GM23338 (cell line): ENCODE measurements at regions not wholly inside any gene's neighbourhood (a gene's known extent, or its start where the extent isn't known, plus 50 kb on each side); places are given as distances from the start of the nearest gene placed in this dataset.

Experiments used
- ATAC-seq: fragments of 200-7000 bp; cut with Tn5 transposase; 3 replicates; pipeline ENCODE4 v1.9.1; 2020
- DNase-seq: peaks from one replicate; pipeline ENCODE4 v3.0.0-alpha.2; 2015; ENCODE audit warnings: low spot score
- H2AFZ ChIP-seq: fragments of 200-600 bp; sonication (generic); 2 replicates; pipeline ENCODE4 v1.8.0; 2016; ENCODE audit warnings: antibody characterized with exemption, mild to moderate bottlenecking, moderate library complexity
- H3F3A ChIP-seq: fragments of 200-600 bp; sonication (generic); replicated peaks from 2 replicates; pipeline ENCODE4 v1.8.0; 2017; ENCODE audit warnings: antibody characterized with exemption, mixed run types, low read depth
- H3K27ac ChIP-seq: fragments of 200-600 bp; sonication (generic); 2 replicates; pipeline ENCODE4 v1.6.1; 2016; ENCODE audit warnings: low read depth
- H3K27me3 ChIP-seq: fragments of 200-600 bp; sonication (generic); 2 replicates; pipeline ENCODE4 v1.8.0; 2016; ENCODE audit warnings: mild to moderate bottlenecking, mixed run types, moderate library complexity; ENCODE audit not compliant: insufficient read depth
- H3K36me3 ChIP-seq: fragments of 200-600 bp; sonication (generic); 2 replicates; pipeline ENCODE4 v1.8.0; 2016; ENCODE audit warnings: mild to moderate bottlenecking; ENCODE audit not compliant: insufficient read depth
- H3K4me1 ChIP-seq: fragments of 200-600 bp; sonication (generic); 2 replicates; pipeline ENCODE4 v1.8.0; 2016; ENCODE audit warnings: mild to moderate bottlenecking, moderate library complexity; ENCODE audit not compliant: insufficient read depth
- H3K4me2 ChIP-seq: fragments of 200-600 bp; sonication (generic); 2 replicates; pipeline ENCODE4 v1.7.1; 2017; ENCODE audit warnings: mixed run types
- H3K4me3 ChIP-seq: fragments of 200-600 bp; sonication (generic); 2 replicates; pipeline ENCODE4 v1.6.1; 2016; ENCODE audit warnings: mixed run types
- H3K79me2 ChIP-seq: fragments of 200-600 bp; sonication (generic); replicated peaks from 2 replicates; pipeline ENCODE4 v1.8.0; 2017; ENCODE audit warnings: mild to moderate bottlenecking; ENCODE audit not compliant: insufficient read depth
- H3K9me2 ChIP-seq: fragments of 200-600 bp; sonication (generic); 2 replicates; pipeline ENCODE4 v1.8.0; 2017; ENCODE audit not compliant: insufficient read depth
- H4K20me1 ChIP-seq: fragments of 200-600 bp; sonication (generic); replicated peaks from 2 replicates; pipeline ENCODE4 v1.8.0; 2017; ENCODE audit warnings: mild to moderate bottlenecking; ENCODE audit not compliant: insufficient read depth
- H3K27ac Mint-ChIP-seq: 2 replicates; pipeline ENCODE4 v1.8.0; 2020; ENCODE audit warnings: inconsistent platforms, mild to moderate bottlenecking, moderate library complexity, mixed read lengths
- H3K27me3 Mint-ChIP-seq: 3 replicates; pipeline ENCODE4 v1.8.0; 2022; ENCODE audit warnings: low read depth, mild to moderate bottlenecking, moderate library complexity, mixed read lengths, inconsistent platforms; ENCODE audit not compliant: insufficient read depth, poor library complexity
- H3K36me3 Mint-ChIP-seq: 3 replicates; pipeline ENCODE4 v1.8.0; 2021; ENCODE audit warnings: low read depth, mild to moderate bottlenecking, inconsistent platforms, moderate library complexity, mixed read lengths
- H3K4me1 Mint-ChIP-seq: 3 replicates; pipeline ENCODE4 v1.8.0; 2020; ENCODE audit warnings: mild to moderate bottlenecking, inconsistent platforms, mixed read lengths
- H3K4me3 Mint-ChIP-seq: 3 replicates; pipeline ENCODE4 v1.8.0; 2021; ENCODE audit warnings: moderate library complexity, mild to moderate bottlenecking, inconsistent platforms, mixed read lengths
- H3K9me3 Mint-ChIP-seq: 3 replicates; pipeline ENCODE4 v1.8.0; 2020; ENCODE audit warnings: moderate library complexity, mild to moderate bottlenecking, inconsistent platforms, mixed read lengths
- EZH2 ChIP-seq: fragments of 200-600 bp; sonication (generic); IDR thresholded peaks from one replicate; pipeline ENCODE4 v1.8.0; 2017; ENCODE audit warnings: antibody characterized with exemption, mild to moderate bottlenecking, low read depth; ENCODE audit not compliant: unreplicated experiment
- EZH2phosphoT487 ChIP-seq: fragments of 200-600 bp; sonication (generic); IDR thresholded peaks from one replicate; pipeline ENCODE4 v1.8.1; 2018; ENCODE audit warnings: antibody characterized with exemption; ENCODE audit not compliant: unreplicated experiment
- JUNB ChIP-seq: IDR thresholded peaks from one replicate; pipeline ENCODE4 v1.6.1; 2016; ENCODE audit warnings: antibody characterized with exemption; ENCODE audit not compliant: unreplicated experiment
- NANOG ChIP-seq: IDR thresholded peaks from 2 replicates; pipeline ENCODE4 v1.6.1; 2016; ENCODE audit warnings: antibody characterized with exemption, borderline replicate concordance
- POLR2AphosphoS5 ChIP-seq: IDR thresholded peaks from 2 replicates; pipeline ENCODE4 v1.6.1; 2016; ENCODE audit warnings: antibody characterized with exemption, low read depth
- STAT1 ChIP-seq: IDR thresholded peaks from one replicate; pipeline ENCODE4 v1.6.1; 2016; ENCODE audit warnings: antibody characterized with exemption; ENCODE audit not compliant: unreplicated experiment
- ZNF114 ChIP-seq: fragments of 250-450 bp; sonication (Bioruptor Pico); IDR thresholded peaks from 2 replicates; pipeline ENCODE4 v1.5.0; 2020; ENCODE audit warnings: mild to moderate bottlenecking, moderate library complexity
- TF ChIP-seq, protein P1 (sequence below), 2 experiments: fragments of 200-600 bp in 1 of 2; sonication (generic) in 1 of 2; conservative IDR thresholded peaks; 2 replicates each; pipeline versions ENCODE4 v1.5.1 to v1.6.1; 2016 to 2017; ENCODE audit warnings: antibody characterized with exemption in 2 of 2, low read depth in 2 of 2, mild to moderate bottlenecking in 2 of 2, moderate library complexity in 1 of 2
- TF ChIP-seq, protein P2 (sequence below): fragments of 250-450 bp; sonication (Bioruptor Pico); IDR thresholded peaks from 2 replicates; pipeline ENCODE4 v1.5.0; 2020; ENCODE audit warnings: mild to moderate bottlenecking, moderate library complexity
- TF ChIP-seq, protein P3 (sequence below): IDR thresholded peaks from 2 replicates; pipeline ENCODE4 v1.6.1; 2016; ENCODE audit warnings: antibody characterized with exemption
- TF ChIP-seq, protein P4 (sequence below): IDR thresholded peaks from one replicate; pipeline ENCODE4 v1.6.1; 2018; ENCODE audit warnings: antibody characterized with exemption; ENCODE audit not compliant: unreplicated experiment

DNA sequence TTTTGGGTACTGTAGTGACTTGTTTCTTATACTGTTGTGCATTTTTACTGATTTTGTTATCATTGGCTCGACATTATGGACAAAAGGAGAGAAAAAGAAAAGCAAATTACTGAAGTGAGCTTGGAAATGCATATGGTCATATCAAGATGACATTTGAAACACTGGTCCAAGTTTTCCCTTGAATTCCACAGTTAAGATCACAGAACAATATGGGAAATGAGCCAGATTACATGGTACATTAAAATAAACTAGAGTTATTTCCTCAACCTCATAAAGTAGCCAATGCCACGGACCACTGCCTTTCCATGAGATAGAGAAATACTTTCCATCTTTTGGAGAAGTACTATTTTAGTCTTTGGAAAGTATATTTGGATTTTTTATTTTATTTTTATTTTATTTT, 62.0 kb upstream of the SGPP2 start (continued):
- TF ChIP-seq, protein P1, sequence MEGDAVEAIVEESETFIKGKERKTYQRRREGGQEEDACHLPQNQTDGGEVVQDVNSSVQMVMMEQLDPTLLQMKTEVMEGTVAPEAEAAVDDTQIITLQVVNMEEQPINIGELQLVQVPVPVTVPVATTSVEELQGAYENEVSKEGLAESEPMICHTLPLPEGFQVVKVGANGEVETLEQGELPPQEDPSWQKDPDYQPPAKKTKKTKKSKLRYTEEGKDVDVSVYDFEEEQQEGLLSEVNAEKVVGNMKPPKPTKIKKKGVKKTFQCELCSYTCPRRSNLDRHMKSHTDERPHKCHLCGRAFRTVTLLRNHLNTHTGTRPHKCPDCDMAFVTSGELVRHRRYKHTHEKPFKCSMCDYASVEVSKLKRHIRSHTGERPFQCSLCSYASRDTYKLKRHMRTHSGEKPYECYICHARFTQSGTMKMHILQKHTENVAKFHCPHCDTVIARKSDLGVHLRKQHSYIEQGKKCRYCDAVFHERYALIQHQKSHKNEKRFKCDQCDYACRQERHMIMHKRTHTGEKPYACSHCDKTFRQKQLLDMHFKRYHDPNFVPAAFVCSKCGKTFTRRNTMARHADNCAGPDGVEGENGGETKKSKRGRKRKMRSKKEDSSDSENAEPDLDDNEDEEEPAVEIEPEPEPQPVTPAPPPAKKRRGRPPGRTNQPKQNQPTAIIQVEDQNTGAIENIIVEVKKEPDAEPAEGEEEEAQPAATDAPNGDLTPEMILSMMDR (conservative IDR thresholded peaks at IDR 0.05; ENCODE audit: low read depth in 2 of 2), result no peak
- no peak for TF ChIP-seq JUNB

GRCh38 chr2:222364285-222364895, 60.0 kb upstream of the SGPP2 start:
- H3K4me2 ChIP-seq, result no peak overlapping the region
- no peak for DNase-seq
- H3K4me3 Mint-ChIP-seq, result no peak overlapping the region
- no peak overlapping the region for H3K27ac ChIP-seq
- H3K4me1 Mint-ChIP-seq, result peaks cover 11% of the 10 kb centered on the region; the same call in 2 of the 3 replicates
- peaks cover 11% of the 10 kb centered on the region for H3K27me3 Mint-ChIP-seq
- no peaks in the 10 kb centered on the region for H3K27me3 ChIP-seq
- H3K79me2 ChIP-seq, result no peaks in the 10 kb centered on the region
- 0 out of 3 replicates have a peak, but pooled peaks cover 9% of the 10 kb centered on the region for H3K36me3 Mint-ChIP-seq
- peaks cover 5% of the 10 kb centered on the region; the same call in 2 of the 3 replicates for H3K9me3 Mint-ChIP-seq
- ATAC-seq, result no peak
- no peaks in the 10 kb centered on the region for H3F3A ChIP-seq
- peaks cover 10% of the 10 kb centered on the region; the same call in 1 of the 2 replicates for H3K9me2 ChIP-seq
- H3K4me1 ChIP-seq, result peaks cover 11% of the 10 kb centered on the region; the same call in 1 of the 2 replicates
- no peaks in the 10 kb centered on the region for H3K36me3 ChIP-seq
- no peaks in the 10 kb centered on the region for H4K20me1 ChIP-seq
- no peak overlapping the region for H3K27ac Mint-ChIP-seq
- no peak overlapping the region for H2AFZ ChIP-seq
- no peak overlapping the region for H3K4me3 ChIP-seq
- TF ChIP-seq JUNB (no peak), ZNF114 (no peak), STAT1 (no peak), EZH2phosphoT487 (no peak), POLR2AphosphoS5 (no peak), NANOG (no peak), EZH2 (no peak)
- TF ChIP-seq, protein P2, sequence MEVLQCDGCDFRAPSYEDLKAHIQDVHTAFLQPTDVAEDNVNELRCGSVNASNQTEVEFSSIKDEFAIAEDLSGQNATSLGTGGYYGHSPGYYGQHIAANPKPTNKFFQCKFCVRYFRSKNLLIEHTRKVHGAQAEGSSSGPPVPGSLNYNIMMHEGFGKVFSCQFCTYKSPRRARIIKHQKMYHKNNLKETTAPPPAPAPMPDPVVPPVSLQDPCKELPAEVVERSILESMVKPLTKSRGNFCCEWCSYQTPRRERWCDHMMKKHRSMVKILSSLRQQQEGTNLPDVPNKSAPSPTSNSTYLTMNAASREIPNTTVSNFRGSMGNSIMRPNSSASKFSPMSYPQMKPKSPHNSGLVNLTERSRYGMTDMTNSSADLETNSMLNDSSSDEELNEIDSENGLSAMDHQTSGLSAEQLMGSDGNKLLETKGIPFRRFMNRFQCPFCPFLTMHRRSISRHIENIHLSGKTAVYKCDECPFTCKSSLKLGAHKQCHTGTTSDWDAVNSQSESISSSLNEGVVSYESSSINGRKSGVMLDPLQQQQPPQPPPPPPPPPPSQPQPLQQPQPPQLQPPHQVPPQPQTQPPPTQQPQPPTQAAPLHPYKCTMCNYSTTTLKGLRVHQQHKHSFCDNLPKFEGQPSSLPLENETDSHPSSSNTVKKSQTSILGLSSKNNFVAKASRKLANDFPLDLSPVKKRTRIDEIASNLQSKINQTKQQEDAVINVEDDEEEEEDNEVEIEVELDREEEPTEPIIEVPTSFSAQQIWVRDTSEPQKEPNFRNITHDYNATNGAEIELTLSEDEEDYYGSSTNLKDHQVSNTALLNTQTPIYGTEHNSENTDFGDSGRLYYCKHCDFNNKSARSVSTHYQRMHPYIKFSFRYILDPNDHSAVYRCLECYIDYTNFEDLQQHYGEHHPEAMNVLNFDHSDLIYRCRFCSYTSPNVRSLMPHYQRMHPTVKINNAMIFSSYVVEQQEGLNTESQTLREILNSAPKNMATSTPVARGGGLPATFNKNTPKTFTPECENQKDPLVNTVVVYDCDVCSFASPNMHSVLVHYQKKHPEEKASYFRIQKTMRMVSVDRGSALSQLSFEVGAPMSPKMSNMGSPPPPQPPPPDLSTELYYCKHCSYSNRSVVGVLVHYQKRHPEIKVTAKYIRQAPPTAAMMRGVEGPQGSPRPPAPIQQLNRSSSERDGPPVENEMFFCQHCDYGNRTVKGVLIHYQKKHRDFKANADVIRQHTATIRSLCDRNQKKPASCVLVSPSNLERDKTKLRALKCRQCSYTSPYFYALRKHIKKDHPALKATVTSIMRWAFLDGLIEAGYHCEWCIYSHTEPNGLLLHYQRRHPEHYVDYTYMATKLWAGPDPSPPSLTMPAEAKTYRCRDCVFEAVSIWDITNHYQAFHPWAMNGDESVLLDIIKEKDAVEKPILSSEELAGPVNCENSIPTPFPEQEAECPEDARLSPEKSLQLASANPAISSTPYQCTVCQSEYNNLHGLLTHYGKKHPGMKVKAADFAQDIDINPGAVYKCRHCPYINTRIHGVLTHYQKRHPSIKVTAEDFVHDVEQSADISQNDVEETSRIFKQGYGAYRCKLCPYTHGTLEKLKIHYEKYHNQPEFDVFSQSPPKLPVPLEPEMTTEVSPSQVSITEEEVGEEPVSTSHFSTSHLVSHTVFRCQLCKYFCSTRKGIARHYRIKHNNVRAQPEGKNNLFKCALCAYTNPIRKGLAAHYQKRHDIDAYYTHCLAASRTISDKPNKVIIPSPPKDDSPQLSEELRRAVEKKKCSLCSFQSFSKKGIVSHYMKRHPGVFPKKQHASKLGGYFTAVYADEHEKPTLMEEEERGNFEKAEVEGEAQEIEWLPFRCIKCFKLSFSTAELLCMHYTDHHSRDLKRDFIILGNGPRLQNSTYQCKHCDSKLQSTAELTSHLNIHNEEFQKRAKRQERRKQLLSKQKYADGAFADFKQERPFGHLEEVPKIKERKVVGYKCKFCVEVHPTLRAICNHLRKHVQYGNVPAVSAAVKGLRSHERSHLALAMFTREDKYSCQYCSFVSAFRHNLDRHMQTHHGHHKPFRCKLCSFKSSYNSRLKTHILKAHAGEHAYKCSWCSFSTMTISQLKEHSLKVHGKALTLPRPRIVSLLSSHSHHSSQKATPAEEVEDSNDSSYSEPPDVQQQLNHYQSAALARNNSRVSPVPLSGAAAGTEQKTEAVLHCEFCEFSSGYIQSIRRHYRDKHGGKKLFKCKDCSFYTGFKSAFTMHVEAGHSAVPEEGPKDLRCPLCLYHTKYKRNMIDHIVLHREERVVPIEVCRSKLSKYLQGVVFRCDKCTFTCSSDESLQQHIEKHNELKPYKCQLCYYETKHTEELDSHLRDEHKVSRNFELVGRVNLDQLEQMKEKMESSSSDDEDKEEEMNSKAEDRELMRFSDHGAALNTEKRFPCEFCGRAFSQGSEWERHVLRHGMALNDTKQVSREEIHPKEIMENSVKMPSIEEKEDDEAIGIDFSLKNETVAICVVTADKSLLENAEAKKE, result no peak
- TF ChIP-seq, protein P3, sequence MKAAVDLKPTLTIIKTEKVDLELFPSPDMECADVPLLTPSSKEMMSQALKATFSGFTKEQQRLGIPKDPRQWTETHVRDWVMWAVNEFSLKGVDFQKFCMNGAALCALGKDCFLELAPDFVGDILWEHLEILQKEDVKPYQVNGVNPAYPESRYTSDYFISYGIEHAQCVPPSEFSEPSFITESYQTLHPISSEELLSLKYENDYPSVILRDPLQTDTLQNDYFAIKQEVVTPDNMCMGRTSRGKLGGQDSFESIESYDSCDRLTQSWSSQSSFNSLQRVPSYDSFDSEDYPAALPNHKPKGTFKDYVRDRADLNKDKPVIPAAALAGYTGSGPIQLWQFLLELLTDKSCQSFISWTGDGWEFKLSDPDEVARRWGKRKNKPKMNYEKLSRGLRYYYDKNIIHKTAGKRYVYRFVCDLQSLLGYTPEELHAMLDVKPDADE, result no peak
- TF ChIP-seq, protein P4, sequence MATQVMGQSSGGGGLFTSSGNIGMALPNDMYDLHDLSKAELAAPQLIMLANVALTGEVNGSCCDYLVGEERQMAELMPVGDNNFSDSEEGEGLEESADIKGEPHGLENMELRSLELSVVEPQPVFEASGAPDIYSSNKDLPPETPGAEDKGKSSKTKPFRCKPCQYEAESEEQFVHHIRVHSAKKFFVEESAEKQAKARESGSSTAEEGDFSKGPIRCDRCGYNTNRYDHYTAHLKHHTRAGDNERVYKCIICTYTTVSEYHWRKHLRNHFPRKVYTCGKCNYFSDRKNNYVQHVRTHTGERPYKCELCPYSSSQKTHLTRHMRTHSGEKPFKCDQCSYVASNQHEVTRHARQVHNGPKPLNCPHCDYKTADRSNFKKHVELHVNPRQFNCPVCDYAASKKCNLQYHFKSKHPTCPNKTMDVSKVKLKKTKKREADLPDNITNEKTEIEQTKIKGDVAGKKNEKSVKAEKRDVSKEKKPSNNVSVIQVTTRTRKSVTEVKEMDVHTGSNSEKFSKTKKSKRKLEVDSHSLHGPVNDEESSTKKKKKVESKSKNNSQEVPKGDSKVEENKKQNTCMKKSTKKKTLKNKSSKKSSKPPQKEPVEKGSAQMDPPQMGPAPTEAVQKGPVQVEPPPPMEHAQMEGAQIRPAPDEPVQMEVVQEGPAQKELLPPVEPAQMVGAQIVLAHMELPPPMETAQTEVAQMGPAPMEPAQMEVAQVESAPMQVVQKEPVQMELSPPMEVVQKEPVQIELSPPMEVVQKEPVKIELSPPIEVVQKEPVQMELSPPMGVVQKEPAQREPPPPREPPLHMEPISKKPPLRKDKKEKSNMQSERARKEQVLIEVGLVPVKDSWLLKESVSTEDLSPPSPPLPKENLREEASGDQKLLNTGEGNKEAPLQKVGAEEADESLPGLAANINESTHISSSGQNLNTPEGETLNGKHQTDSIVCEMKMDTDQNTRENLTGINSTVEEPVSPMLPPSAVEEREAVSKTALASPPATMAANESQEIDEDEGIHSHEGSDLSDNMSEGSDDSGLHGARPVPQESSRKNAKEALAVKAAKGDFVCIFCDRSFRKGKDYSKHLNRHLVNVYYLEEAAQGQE, result no peak
